A204.1 (cell line): ENCODE measurements at regions not wholly inside any gene's neighbourhood (a gene's known extent, or its start where the extent isn't known, plus 50 kb on each side); places are given as distances from the start of the nearest gene placed in this dataset.

ENCODE experiments used
- FAIRE-seq: peaks from 2 replicates; lab custom pipeline; 2012; peaks lifted over from hg19 to GRCh38; lab: Jason Lieb, UNC

- no peak for FAIRE-seq
These were observed 337.1 kb downstream of the DYSF start for GRCh38 chr2:71790226-71791060.

GRCh38 chr2:71789556-71790204 lies 336.3 kb downstream of the DYSF start:
- FAIRE-seq, result no peak

- FAIRE-seq, result no peak
These were observed 335.4 kb downstream of the DYSF start for GRCh38 chr2:71788601-71789240.

GRCh38 chr2:71788186-71788525 lies 334.8 kb downstream of the DYSF start:
- no peak for FAIRE-seq

GRCh38 chr2:71787476-71788185 lies 334.3 kb downstream of the DYSF start:
- FAIRE-seq, result no peak

- FAIRE-seq, result no peak
These were observed 333.7 kb downstream of the DYSF start for GRCh38 chr2:71787108-71787415.

- FAIRE-seq, result no peak
These were observed 333.1 kb downstream of the DYSF start for GRCh38 chr2:71786291-71787107.

- no peak for FAIRE-seq
These were observed 332.2 kb downstream of the DYSF start for GRCh38 chr2:71785516-71785981.

GRCh38 chr2:71784734-71785511 lies 331.6 kb downstream of the DYSF start:
- no peak for FAIRE-seq

- no peak for FAIRE-seq
These were observed 330.5 kb downstream of the DYSF start for GRCh38 chr2:71783815-71784214.

GRCh38 chr2:71783215-71783614 lies 329.9 kb downstream of the DYSF start:
- FAIRE-seq, result no peak

GRCh38 chr2:71782323-71782722 lies 329.0 kb downstream of the DYSF start:
- FAIRE-seq, result no peak

- no peak for FAIRE-seq
These were observed 328.4 kb downstream of the DYSF start for GRCh38 chr2:71781695-71782228.

- no peak for FAIRE-seq
These were observed 326.8 kb downstream of the DYSF start for GRCh38 chr2:71780162-71780561.

GRCh38 chr2:71779774-71780105 lies 326.4 kb downstream of the DYSF start:
- FAIRE-seq, result no peak

- no peak for FAIRE-seq
These were observed 325.8 kb downstream of the DYSF start for GRCh38 chr2:71778936-71779773.

- no peak for FAIRE-seq
These were observed 325.2 kb downstream of the DYSF start for GRCh38 chr2:71778514-71778913.

- no peak for FAIRE-seq
These were observed 324.6 kb downstream of the DYSF start for GRCh38 chr2:71777946-71778345.

GRCh38 chr2:71776227-71776626 lies 322.9 kb downstream of the DYSF start:
- FAIRE-seq, result no peak

- FAIRE-seq, result no peak
These were observed 319.9 kb downstream of the DYSF start for GRCh38 chr2:71773218-71773617.
